Adrenal gland (tissue), 9 donors: ENCODE measurements at regions not wholly inside any gene's neighbourhood (a gene's known extent, or its start where the extent isn't known, plus 50 kb on each side); places are given as distances from the start of the nearest gene placed in this dataset.

ENCODE experiments used
- DNase-seq, 7 donors: peaks; one replicate each; pipeline ENCODE4 v3.0.0-alpha.2; 2019 to 2020
- H3K27ac ChIP-seq, 5 donors: fragments of 200-600 bp; sonication (generic) in 4 of 5; 1 replicate in 3 of 5; 2 replicates in 2 of 5; pipeline versions ENCODE4 v1.5.1 to v1.8.0; 2016 to 2020; ENCODE audit warnings: mild to moderate bottlenecking in 1 of 5
- H3K27me3 ChIP-seq: fragments of 200-600 bp; 2 replicates; pipeline ENCODE4 v1.8.0; 2021
- H3K36me3 ChIP-seq, 2 donors: fragments of 200-600 bp; replicated peaks in 1 of 2; 1 replicate in 1 of 2; 2 replicates in 1 of 2; pipeline versions ENCODE4 v1.5.1 to v1.8.0; 2018 to 2022
- H3K4me1 ChIP-seq, 2 donors: fragments of 200-600 bp; replicated peaks in 1 of 2; 1 replicate in 1 of 2; 2 replicates in 1 of 2; pipeline versions ENCODE4 v1.5.1 to v1.8.0; 2018 to 2021
- H3K4me3 ChIP-seq, 4 donors: fragments of 200-600 bp; sonication (generic) in 3 of 4; one replicate each; pipeline ENCODE4 v1.5.1; 2016 to 2018
- H3K9me3 ChIP-seq, 3 donors: fragments of 200-600 bp; sonication (generic) in 1 of 3; replicated peaks in 1 of 3; 1 replicate in 2 of 3; 2 replicates in 1 of 3; pipeline versions ENCODE4 v1.5.1 to v1.8.0; 2016 to 2021
- POLR2A ChIP-seq, 2 donors: fragments of 450-650 bp; IDR thresholded peaks; one replicate each; pipeline ENCODE4 v1.6.1; 2017; ENCODE audit warnings: antibody characterized with exemption in 2 of 2, mild to moderate bottlenecking in 2 of 2, moderate library complexity in 1 of 2
- WGBS, 4 donors: extraction: QIAGEN DNeasy Blood & Tissue Kit in 2 of 4; methylation state at CpG; one replicate each; pipeline versions ENCODE4 v1.1.5 to v1.1.7; 2013 to 2017; 5-methylcytosine and 5-hydroxymethylcytosine counted together
- intact Hi-C, 2 donors: fragments of 100-400 bp; cut with DNase I; formaldehyde crosslinking; loops; one replicate each; pipeline versions ENCODE4 v1.14.1 to v1.15.0; 2022 to 2023
- TF ChIP-seq, protein P1 (sequence below), 6 experiments: fragments of 450-650 bp in 4 of 6; fragments of 200-600 bp in 2 of 6; sonication (generic) in 1 of 6; IDR thresholded peaks; 1 replicate in 5 of 6; 2 replicates in 1 of 6; pipeline versions ENCODE4 v1.5.1 to v1.8.0; 2016 to 2021; ENCODE audit warnings: antibody characterized with exemption in 6 of 6, mild to moderate bottlenecking in 2 of 6, moderate library complexity in 1 of 6
- donor health status: healthy with polysubstance abuse.
- donor health status: Bipolar disorder and iron deficiency.
- donor health status: DM: yes; HTN: yes; CAD: no.
- donor health status: DM: no; HTN: no; CAD: no.
- donor health status: DM: no; HTN: no; CAD: no.

GRCh38 chr5:82847562-82847961 lies 229.6 kb downstream of the TMEM167A start:
- Histone ChIP-seq H3K27ac (no peak overlapping the region), H3K27me3 (no peaks in the 10 kb centered on the region), H3K4me3 (no peak overlapping the region), H3K36me3 (no peaks in the 10 kb centered on the region), H3K9me3 (no peaks in the 10 kb centered on the region), H3K4me1 (no peaks in the 10 kb centered on the region)
- TF ChIP-seq, protein P1, sequence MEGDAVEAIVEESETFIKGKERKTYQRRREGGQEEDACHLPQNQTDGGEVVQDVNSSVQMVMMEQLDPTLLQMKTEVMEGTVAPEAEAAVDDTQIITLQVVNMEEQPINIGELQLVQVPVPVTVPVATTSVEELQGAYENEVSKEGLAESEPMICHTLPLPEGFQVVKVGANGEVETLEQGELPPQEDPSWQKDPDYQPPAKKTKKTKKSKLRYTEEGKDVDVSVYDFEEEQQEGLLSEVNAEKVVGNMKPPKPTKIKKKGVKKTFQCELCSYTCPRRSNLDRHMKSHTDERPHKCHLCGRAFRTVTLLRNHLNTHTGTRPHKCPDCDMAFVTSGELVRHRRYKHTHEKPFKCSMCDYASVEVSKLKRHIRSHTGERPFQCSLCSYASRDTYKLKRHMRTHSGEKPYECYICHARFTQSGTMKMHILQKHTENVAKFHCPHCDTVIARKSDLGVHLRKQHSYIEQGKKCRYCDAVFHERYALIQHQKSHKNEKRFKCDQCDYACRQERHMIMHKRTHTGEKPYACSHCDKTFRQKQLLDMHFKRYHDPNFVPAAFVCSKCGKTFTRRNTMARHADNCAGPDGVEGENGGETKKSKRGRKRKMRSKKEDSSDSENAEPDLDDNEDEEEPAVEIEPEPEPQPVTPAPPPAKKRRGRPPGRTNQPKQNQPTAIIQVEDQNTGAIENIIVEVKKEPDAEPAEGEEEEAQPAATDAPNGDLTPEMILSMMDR (IDR thresholded peaks at IDR 0.05) = no peak
- no peak for TF ChIP-seq POLR2A (IDR thresholded peaks at IDR 0.05)
- intact Hi-C loops = no loop called here
- no peak for DNase-seq
- 85 to 96% (median 94%) methylated on average over 3 to 5 of the region's 5 CpGs for WGBS, 4 donors

GRCh38 chr5:82839881-82840280 lies 237.3 kb downstream of the TMEM167A start:
- no peak overlapping the region for H3K4me3 ChIP-seq
- intact Hi-C loops = no loop called here
- H3K36me3 ChIP-seq = no peaks in the 10 kb centered on the region
- H3K9me3 ChIP-seq = no peaks in the 10 kb centered on the region
- H3K27me3 ChIP-seq = no peaks in the 10 kb centered on the region
- H3K4me1 ChIP-seq = no peaks in the 10 kb centered on the region
- no peak overlapping the region for H3K27ac ChIP-seq
- DNase-seq = no peak
- TF ChIP-seq, protein P1 (IDR thresholded peaks at IDR 0.05) = no peak
- TF ChIP-seq POLR2A (IDR thresholded peaks at IDR 0.05) = no peak
- 85 to 91% (median 89%) methylated on average over 3 of the region's 3 CpGs for WGBS, 4 donors

- H3K27ac ChIP-seq = no peak overlapping the region
- no peaks in the 10 kb centered on the region for H3K9me3 ChIP-seq
- TF ChIP-seq, protein P1 (IDR thresholded peaks at IDR 0.05) = no peak
- TF ChIP-seq POLR2A (IDR thresholded peaks at IDR 0.05) = no peak
- no peaks in the 10 kb centered on the region for H3K27me3 ChIP-seq
- H3K4me1 ChIP-seq = no peaks in the 10 kb centered on the region
- intact Hi-C loops = no loop called here
- H3K4me3 ChIP-seq = no peak overlapping the region
- no peaks in the 10 kb centered on the region for H3K36me3 ChIP-seq
- no peak for DNase-seq
Measured at GRCh38 chr5:82835488-82835887, 241.7 kb downstream of the TMEM167A start.

GRCh38 chr5:82834151-82834550 lies 243.0 kb downstream of the TMEM167A start:
- Histone ChIP-seq H3K27ac (no peak overlapping the region), H3K27me3 (no peaks in the 10 kb centered on the region), H3K4me1 (no peaks in the 10 kb centered on the region), H3K4me3 (no peak overlapping the region), H3K9me3 (no peaks in the 10 kb centered on the region), H3K36me3 (no peaks in the 10 kb centered on the region)
- no peak for DNase-seq
- intact Hi-C loops = no loop called here
- TF ChIP-seq, protein P1 (IDR thresholded peaks at IDR 0.05) = no peak
- no peak for TF ChIP-seq POLR2A (IDR thresholded peaks at IDR 0.05)
